Thoracic aorta (tissue), 2 donors: ENCODE measurements at regions not wholly inside any gene's neighbourhood (a gene's known extent, or its start where the extent isn't known, plus 50 kb on each side); places are given as distances from the start of the nearest gene placed in this dataset.

ENCODE experiments used
- ATAC-seq: fragments of 150-250 bp; one replicate; pipeline ENCODE4 v1.8.0; 2017; ENCODE audit warnings: low read depth; ENCODE audit not compliant: insufficient number of reproducible peaks, low FRiP score
- DNase-seq: peaks from one replicate; pipeline ENCODE4 v3.0.0-alpha.2; 2020; ENCODE audit warnings: low spot score
- H3K27ac ChIP-seq, 2 donors: fragments of 200-600 bp; sonication (generic); 1 replicate in 1 of 2; 2 replicates in 1 of 2; pipeline ENCODE4 v1.5.1; 2016; ENCODE audit warnings: mild to moderate bottlenecking in 2 of 2, moderate library complexity in 2 of 2
- H3K27me3 ChIP-seq: fragments of 200-600 bp; sonication (generic); replicated peaks from 2 replicates; pipeline ENCODE4 v1.6.0; 2016; ENCODE audit warnings: mild to moderate bottlenecking; ENCODE audit not compliant: insufficient read depth
- H3K36me3 ChIP-seq: fragments of 200-600 bp; sonication (generic); one replicate; pipeline ENCODE4 v1.5.1; 2016
- H3K4me1 ChIP-seq, 2 donors: fragments of 200-600 bp; sonication (generic); 1 replicate in 1 of 2; 2 replicates in 1 of 2; pipeline versions ENCODE4 v1.5.1 to v1.6.0; 2016; ENCODE audit warnings: low read depth in 2 of 2, mild to moderate bottlenecking in 1 of 2; ENCODE audit not compliant: control insufficient read depth in 1 of 2
- H3K4me3 ChIP-seq: fragments of 200-600 bp; sonication (generic); 2 replicates; pipeline ENCODE4 v1.5.1; 2016; ENCODE audit warnings: mild to moderate bottlenecking
- H3K9me3 ChIP-seq: fragments of 200-600 bp; sonication (generic); 2 replicates; pipeline ENCODE4 v1.5.1; 2016
- TF ChIP-seq, protein P1 (sequence below): fragments of 200-600 bp; sonication (generic); IDR thresholded peaks from one replicate; pipeline ENCODE4 v1.5.1; 2019; ENCODE audit warnings: antibody characterized with exemption

DNA sequence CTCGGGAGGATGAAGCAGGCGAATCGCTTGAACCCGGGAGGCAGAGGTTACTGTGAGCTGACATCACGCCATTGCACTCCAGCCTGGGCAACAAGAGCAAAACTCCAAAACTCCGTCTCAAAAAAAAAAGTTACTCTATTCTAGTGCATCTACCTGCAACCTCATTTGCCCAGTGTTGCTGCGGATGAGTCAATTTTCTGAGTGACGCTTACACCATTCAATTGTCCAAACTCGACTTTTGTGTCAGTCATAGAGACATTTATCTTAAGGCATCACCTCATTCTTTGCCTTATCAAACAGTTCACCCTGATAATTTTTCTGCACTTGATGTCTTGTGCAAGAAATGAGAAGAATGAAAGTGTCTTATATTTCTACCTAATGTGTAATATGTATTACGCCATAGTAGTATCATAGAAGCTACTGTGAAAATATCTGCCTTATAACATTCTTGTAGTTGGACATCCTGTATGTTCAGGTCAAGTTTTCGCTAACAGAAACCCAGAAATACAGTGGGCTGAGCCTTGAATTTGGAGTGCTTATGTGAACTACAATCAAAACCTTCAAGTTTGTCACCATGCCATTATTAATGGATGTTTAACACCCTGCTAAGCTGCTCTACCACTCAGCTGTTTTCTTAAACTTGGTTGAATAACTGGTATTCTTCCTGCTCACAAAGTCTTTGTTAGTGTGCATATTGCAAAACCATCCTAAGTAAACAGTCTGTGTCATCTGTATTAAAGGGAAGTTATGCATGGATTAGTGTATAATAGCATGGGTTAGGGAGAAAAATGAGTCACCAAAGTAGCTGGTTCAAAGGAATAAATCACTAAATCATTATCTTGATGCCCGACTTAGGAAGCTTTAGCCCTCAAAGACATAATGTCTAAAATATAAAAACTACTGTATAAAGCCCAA, 531.0 kb upstream of the NR2F2 start:
- ATAC-seq = no peak
- TF ChIP-seq, protein P1, sequence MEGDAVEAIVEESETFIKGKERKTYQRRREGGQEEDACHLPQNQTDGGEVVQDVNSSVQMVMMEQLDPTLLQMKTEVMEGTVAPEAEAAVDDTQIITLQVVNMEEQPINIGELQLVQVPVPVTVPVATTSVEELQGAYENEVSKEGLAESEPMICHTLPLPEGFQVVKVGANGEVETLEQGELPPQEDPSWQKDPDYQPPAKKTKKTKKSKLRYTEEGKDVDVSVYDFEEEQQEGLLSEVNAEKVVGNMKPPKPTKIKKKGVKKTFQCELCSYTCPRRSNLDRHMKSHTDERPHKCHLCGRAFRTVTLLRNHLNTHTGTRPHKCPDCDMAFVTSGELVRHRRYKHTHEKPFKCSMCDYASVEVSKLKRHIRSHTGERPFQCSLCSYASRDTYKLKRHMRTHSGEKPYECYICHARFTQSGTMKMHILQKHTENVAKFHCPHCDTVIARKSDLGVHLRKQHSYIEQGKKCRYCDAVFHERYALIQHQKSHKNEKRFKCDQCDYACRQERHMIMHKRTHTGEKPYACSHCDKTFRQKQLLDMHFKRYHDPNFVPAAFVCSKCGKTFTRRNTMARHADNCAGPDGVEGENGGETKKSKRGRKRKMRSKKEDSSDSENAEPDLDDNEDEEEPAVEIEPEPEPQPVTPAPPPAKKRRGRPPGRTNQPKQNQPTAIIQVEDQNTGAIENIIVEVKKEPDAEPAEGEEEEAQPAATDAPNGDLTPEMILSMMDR = no peak
- Histone ChIP-seq H3K27ac (no peak overlapping the region), H3K4me1 (peaks cover 4 to 8% of the 10 kb centered on the region in 2 donors), H3K9me3 (no peaks in the 10 kb centered on the region), H3K36me3 (no peaks in the 10 kb centered on the region), H3K4me3 (no peak overlapping the region), H3K27me3 (no peaks in the 10 kb centered on the region)
- no peak for DNase-seq

DNA sequence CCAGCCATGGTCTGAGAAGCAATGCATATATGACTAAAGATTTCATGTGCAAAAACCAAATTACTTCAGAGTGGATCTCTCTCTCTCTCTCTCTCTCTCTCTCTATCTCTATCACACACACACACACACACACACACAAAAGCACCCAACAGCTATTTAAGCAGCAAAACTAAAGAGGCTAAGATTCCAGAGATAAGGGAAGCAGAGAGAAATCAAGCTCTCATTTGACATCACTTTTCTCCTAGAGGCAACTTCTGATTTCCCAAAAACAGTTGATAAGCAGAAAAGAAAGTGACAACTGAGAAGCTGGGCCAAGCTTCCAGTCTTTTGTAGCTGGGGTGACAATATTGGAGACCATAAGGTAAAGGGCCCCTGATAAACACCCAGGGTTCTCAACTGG, 526.0 kb upstream of the NR2F2 start:
- Histone ChIP-seq H3K27ac (no peak overlapping the region), H3K36me3 (no peaks in the 10 kb centered on the region), H3K9me3 (no peaks in the 10 kb centered on the region), H3K27me3 (no peaks in the 10 kb centered on the region), H3K4me1 (no peaks in the 10 kb centered on the region), H3K4me3 (no peak overlapping the region)
- TF ChIP-seq, protein P1 = no peak
- ATAC-seq (no peak), DNase-seq (no peak)

DNA sequence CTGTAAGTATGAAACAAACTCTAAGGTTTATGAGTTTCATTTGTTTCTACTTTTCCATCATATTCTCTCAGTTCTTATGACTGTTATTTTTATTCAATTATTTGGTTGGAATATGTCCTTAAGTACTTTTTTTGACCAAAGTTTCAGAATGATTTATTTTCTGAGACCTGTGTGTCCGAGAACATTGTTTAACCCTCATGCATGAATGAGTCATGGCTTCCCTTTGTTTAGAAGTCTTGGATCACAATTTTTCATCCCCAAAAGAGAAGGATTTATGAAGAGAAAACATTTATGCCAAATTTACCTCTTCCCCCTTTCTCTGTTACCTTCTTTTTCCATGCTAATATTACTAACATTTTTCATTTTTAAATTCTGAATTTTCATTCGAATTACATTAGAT, 518.0 kb upstream of the NR2F2 start:
- H3K4me1 ChIP-seq = no peaks in the 10 kb centered on the region
- ATAC-seq = no peak
- TF ChIP-seq, protein P1 = no peak

DNA sequence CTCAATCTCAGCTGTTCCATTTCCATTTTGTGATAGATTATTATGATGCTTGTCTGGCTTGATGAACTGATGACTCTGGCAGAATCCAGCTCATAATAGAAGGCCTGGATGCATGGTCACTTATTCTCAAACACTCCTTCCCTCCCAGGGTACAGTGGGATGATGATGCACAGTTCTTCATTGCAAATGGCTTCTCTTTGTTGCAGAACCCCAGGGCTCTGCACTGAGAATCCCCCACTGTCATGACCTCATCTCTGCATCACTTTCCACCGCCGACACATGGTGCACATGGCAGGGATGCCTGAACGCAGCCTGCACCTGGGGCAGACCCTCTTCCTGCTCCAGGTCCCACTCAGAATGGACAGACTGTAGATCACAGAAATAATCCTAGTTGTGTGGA, 515.6 kb upstream of the NR2F2 start:
- no peak overlapping the region for H3K27ac ChIP-seq

More for the DNA sequence above, 518.0 kb upstream of the NR2F2 start:
- no peak overlapping the region for H3K4me3 ChIP-seq
- H3K9me3 ChIP-seq = no peaks in the 10 kb centered on the region
- no peak for DNase-seq
- H3K27me3 ChIP-seq = no peaks in the 10 kb centered on the region
- no peak overlapping the region for H3K27ac ChIP-seq
- H3K36me3 ChIP-seq = no peaks in the 10 kb centered on the region

DNA sequence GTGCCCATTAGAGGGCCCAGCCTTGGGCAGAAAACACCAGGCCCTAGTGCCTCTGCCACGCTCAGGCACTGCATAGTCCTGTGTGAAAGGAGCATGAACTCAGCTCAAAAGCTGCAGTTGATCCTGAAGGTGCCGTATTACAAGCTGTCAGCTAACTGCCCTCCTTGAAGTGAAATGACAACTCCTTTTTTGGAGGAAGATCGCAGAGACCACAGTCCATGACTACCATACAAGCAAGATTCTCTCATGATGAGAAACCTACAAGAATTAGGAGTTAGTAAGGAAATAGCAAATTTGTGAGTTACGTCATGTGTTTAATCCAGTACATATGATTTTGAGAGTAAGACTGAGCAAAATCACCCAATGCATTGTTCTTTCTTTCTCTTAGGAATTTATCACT, 513.9 kb upstream of the NR2F2 start:
- Histone ChIP-seq H3K4me1 (no peaks in the 10 kb centered on the region), H3K9me3 (no peaks in the 10 kb centered on the region), H3K36me3 (no peaks in the 10 kb centered on the region), H3K27me3 (no peaks in the 10 kb centered on the region), H3K4me3 (no peak overlapping the region), H3K27ac (no peak overlapping the region)
- DNase-seq (no peak), ATAC-seq (no peak)
- TF ChIP-seq, protein P1 = no peak

More for the DNA sequence above, 515.6 kb upstream of the NR2F2 start:
- H3K27me3 ChIP-seq = no peaks in the 10 kb centered on the region
- ATAC-seq (no peak), DNase-seq (no peak)
- no peaks in the 10 kb centered on the region for H3K36me3 ChIP-seq
- H3K4me1 ChIP-seq = no peaks in the 10 kb centered on the region
- TF ChIP-seq, protein P1 = no peak
- no peak overlapping the region for H3K4me3 ChIP-seq
- H3K9me3 ChIP-seq = no peaks in the 10 kb centered on the region
